ENCODE measurements at regions not wholly inside any gene's neighbourhood (a gene's known extent, or its start where the extent isn't known, plus 50 kb on each side); places are given as distances from the start of the nearest gene placed in this dataset.

DNA sequence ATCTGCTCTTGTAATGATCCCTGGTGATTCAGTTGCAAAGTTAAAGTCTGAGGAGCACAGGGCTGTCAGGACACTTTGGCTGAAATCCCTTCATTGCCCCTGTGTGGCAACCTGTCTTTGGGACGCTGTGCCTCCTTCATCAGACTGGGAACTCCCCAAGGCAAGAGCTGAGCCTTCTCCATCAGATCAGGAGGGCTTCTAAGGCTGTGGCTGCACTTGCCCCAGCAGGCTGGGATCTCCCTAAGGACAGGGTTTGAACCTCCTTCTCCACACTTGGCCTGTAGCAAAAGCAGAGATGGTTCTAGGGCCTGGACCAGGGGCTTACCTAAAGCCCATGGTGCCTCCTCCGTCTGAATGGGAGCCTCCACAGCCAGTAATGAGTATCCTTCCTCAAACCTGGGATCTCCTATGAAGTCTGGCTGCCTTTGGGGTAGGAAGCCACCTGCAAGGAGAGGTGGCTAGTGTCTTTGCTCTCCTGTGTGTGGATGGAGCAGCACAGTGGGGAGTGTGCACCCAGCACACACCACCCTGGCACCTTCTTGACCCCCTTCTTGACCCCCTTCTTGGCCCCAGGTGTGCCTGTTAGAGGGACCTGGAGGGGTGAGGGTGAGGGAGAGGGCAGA lies 79.0 kb upstream of the NKD1 start:
- no peaks in the 10 kb centered on the region for H3K9me3 ChIP-seq (ENCODE audit: low read length)
- TF ChIP-seq EZH2 (IDR thresholded peaks at IDR 0.05; ENCODE audit: low read length, unreplicated experiment) (no peak), EZH2phosphoT487 (IDR thresholded peaks at IDR 0.05; ENCODE audit: borderline replicate concordance, low read length) (no peak)
- TF ChIP-seq, protein P1, sequence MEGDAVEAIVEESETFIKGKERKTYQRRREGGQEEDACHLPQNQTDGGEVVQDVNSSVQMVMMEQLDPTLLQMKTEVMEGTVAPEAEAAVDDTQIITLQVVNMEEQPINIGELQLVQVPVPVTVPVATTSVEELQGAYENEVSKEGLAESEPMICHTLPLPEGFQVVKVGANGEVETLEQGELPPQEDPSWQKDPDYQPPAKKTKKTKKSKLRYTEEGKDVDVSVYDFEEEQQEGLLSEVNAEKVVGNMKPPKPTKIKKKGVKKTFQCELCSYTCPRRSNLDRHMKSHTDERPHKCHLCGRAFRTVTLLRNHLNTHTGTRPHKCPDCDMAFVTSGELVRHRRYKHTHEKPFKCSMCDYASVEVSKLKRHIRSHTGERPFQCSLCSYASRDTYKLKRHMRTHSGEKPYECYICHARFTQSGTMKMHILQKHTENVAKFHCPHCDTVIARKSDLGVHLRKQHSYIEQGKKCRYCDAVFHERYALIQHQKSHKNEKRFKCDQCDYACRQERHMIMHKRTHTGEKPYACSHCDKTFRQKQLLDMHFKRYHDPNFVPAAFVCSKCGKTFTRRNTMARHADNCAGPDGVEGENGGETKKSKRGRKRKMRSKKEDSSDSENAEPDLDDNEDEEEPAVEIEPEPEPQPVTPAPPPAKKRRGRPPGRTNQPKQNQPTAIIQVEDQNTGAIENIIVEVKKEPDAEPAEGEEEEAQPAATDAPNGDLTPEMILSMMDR (conservative IDR thresholded peaks at IDR 0.05; ENCODE audit: low read depth, low read length) = no peak
- H3K36me3 ChIP-seq (ENCODE audit: low read depth, low read length) = no peaks in the 10 kb centered on the region
- POLR2A ChIA-PET (ENCODE audit: unreplicated experiment) = no interaction called here
- H3F3A ChIP-seq (ENCODE audit: low read length, unreplicated experiment) = no peaks in the 10 kb centered on the region
- H3K27ac ChIP-seq (ENCODE audit: low read length) = no peak overlapping the region
- DNase-seq (no peak), ATAC-seq (no peak)
- no peak overlapping the region for H3K9ac ChIP-seq (ENCODE audit: low read length)
- H3K9me2 ChIP-seq (replicated peaks; ENCODE audit: low read length) = no peaks in the 10 kb centered on the region
- CTCF ChIA-PET = no interaction called here
- no peaks in the 10 kb centered on the region for H3K79me2 ChIP-seq (ENCODE audit: low read length)
- H3K4me2 ChIP-seq (ENCODE audit: low read length) = no peak overlapping the region
- H3K4me1 ChIP-seq (ENCODE audit: insufficient read depth, low read length) = no peaks in the 10 kb centered on the region
- intact Hi-C loops (cut with micrococcal nuclease) = no loop called here
- BruUV-seq (replicated peaks) = no TSS peak
- no peak overlapping the region for H3K4me3 ChIP-seq (ENCODE audit: low read length)
- H3K27me3 ChIP-seq (ENCODE audit: low read length) = peaks cover 7% of the 10 kb centered on the region
- H4K20me1 ChIP-seq (ENCODE audit: low read length) = no peaks in the 10 kb centered on the region
- no peak overlapping the region for H2AFZ ChIP-seq (ENCODE audit: low read length)

DNA sequence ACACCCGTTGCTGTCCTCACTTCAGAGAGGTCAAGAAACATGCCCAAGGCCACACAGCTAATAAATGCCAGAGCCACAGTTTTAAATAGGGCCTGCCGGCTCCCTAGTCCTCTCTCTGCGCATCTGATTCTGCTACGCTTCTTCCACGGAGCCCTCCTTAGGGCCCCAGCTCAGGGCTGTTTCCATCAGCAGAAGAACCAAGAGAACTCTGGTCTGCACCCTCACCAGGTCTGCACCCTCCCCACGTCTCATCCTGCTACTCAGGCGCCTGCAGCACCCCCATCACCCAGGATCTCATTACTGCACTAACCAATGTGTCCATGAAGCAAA lies 79.5 kb upstream of the NKD1 start:
- Histone ChIP-seq H3K4me1 (ENCODE audit: insufficient read depth, low read length) (no peaks in the 10 kb centered on the region), H3K36me3 (ENCODE audit: low read depth, low read length) (no peaks in the 10 kb centered on the region), H3K27ac (ENCODE audit: low read length) (no peak overlapping the region), H2AFZ (ENCODE audit: low read length) (no peak overlapping the region), H3K79me2 (ENCODE audit: low read length) (no peaks in the 10 kb centered on the region), H3K9me3 (ENCODE audit: low read length) (no peaks in the 10 kb centered on the region), H3K4me2 (ENCODE audit: low read length) (no peak overlapping the region), H4K20me1 (ENCODE audit: low read length) (no peaks in the 10 kb centered on the region), H3K9ac (ENCODE audit: low read length) (no peak overlapping the region), H3K9me2 (replicated peaks; ENCODE audit: low read length) (no peaks in the 10 kb centered on the region), H3F3A (ENCODE audit: low read length, unreplicated experiment) (no peaks in the 10 kb centered on the region), H3K27me3 (ENCODE audit: low read length) (peaks cover 7% of the 10 kb centered on the region), H3K4me3 (ENCODE audit: low read length) (no peak overlapping the region)
- no peak for TF ChIP-seq EZH2phosphoT487 (IDR thresholded peaks at IDR 0.05; ENCODE audit: borderline replicate concordance, low read length)
- TF ChIP-seq EZH2 (IDR thresholded peaks at IDR 0.05; ENCODE audit: low read length, unreplicated experiment) = no peak
- no peak for ATAC-seq
- DNase-seq = no peak
- CTCF ChIA-PET = no interaction called here
- BruUV-seq (replicated peaks) = no TSS peak
- POLR2A ChIA-PET (ENCODE audit: unreplicated experiment) = no interaction called here
- intact Hi-C loops (cut with micrococcal nuclease) = no loop called here

DNA sequence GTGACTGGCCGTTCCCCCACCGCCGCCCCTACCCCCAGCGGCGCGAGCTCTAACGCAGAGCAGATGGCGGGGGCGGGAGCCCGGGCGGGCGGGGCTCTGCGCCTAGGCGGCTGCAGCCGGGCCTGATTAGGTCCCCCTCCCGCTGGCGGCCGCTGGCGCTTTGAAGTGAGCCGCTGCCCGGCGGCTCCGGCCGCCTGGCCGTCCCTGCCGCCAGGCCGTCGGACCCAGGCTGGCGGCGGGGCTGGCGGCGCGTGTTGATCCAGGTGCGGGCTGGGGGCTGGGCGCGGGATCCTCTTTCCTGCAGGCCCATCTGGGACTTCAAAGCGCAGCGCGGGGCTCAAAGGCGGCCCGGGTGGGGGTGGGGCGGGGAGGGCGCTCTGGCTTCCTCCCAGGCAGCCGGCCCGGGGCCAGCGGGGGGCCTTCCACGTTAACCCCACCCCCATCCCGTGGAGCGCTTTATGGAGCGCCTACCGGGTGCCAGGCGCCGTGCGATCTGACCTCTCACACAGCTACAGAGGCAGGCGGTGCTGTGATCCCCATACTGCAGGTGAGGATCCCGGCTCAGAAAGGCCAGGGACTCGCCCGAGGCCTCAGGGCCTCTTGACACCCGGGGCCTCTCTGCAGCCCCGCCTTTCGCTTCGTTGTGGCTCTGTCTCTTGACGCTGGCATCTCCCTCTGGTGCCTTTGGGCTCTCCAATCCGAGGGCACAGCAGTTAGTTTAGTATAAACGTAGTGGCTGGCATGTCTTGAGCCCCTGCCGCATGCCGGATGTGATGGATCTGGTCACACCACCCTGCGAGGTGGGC lies 80.0 kb upstream of the NKD1 start:
- Histone ChIP-seq H3K79me2 (ENCODE audit: low read length) (no peaks in the 10 kb centered on the region), H3K9me2 (replicated peaks; ENCODE audit: low read length) (no peaks in the 10 kb centered on the region), H2AFZ (ENCODE audit: low read length) (no peak overlapping the region), H3K4me1 (ENCODE audit: insufficient read depth, low read length) (no peaks in the 10 kb centered on the region), H3K9me3 (ENCODE audit: low read length) (no peaks in the 10 kb centered on the region), H3K9ac (ENCODE audit: low read length) (no peak overlapping the region), H3K27me3 (ENCODE audit: low read length) (peaks cover 7% of the 10 kb centered on the region), H3K4me2 (ENCODE audit: low read length) (0 out of 2 replicates have a peak overlapping the region, but pooled peaks have one; percentile 10), H3K36me3 (ENCODE audit: low read depth, low read length) (no peaks in the 10 kb centered on the region), H4K20me1 (ENCODE audit: low read length) (no peaks in the 10 kb centered on the region), H3F3A (ENCODE audit: low read length, unreplicated experiment) (no peaks in the 10 kb centered on the region), H3K4me3 (ENCODE audit: low read length) (no peak overlapping the region; the same call in 1 of the 2 replicates), H3K27ac (ENCODE audit: low read length) (no peak overlapping the region)
- TF ChIP-seq EZH2phosphoT487 (IDR thresholded peaks at IDR 0.05; ENCODE audit: borderline replicate concordance, low read length) (no peak), EZH2 (IDR thresholded peaks at IDR 0.05; ENCODE audit: low read length, unreplicated experiment) (no peak)
- TF ChIP-seq, protein P1 (conservative IDR thresholded peaks at IDR 0.05; ENCODE audit: low read depth, low read length) = no peak
- intact Hi-C loops (cut with micrococcal nuclease) = no loop called here
- no peak for ATAC-seq
- BruUV-seq (replicated peaks) = no TSS peak
- CTCF ChIA-PET = no interaction called here
- POLR2A ChIA-PET (ENCODE audit: unreplicated experiment) = no interaction called here
- DNase-seq = no peak
